Activated CD8-positive, alpha-beta memory T cell treated with anti-CD3 and anti-CD28 coated beads for 36 hours (primary cell): ENCODE measurements at regions not wholly inside any gene's neighbourhood (a gene's known extent, or its start where the extent isn't known, plus 50 kb on each side); places are given as distances from the start of the nearest gene placed in this dataset.

Source experiments
- CTCF ChIA-PET: fragments of 350-600 bp; sonication (Branson Sonifier 250); formaldehyde crosslinking; loops from one replicate; lab custom pipeline; 2021; ENCODE audit warnings: antibody characterized with exemption; lab: Charles Lee
- POLR2A ChIA-PET: fragments of 350-600 bp; sonication (Branson Sonifier 250); formaldehyde crosslinking; loops from one replicate; lab custom pipeline; 2021; ENCODE audit warnings: antibody characterized with exemption; lab: Charles Lee

DNA sequence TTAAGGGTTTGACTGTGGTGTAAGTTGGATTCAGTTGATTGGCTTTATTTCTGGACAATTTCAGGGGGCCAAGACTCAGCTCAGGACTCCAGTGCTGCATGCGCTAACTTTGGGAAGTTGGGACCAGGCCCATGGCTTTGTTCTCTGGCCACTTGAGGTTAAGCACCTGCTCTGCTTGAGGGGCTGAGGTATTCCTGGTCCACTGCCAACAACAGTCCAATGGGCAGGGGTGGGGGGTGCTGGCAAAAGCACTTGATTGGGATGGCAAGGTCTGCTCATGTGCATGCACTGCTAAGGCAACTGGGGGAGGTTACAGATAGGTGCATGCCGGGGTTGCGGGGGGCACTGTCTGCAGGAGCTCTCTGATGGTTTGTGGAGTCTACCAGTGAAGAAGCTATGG lies 52.6 kb upstream of the ASB17 start:
- ChIA-PET CTCF (interaction anchor here (1.4 kb wide), 1 partner anchor 169 kb away, joined by 4 read pairs; no protein-coding TSS in a partner anchor), POLR2A (no interaction called here)

DNA sequence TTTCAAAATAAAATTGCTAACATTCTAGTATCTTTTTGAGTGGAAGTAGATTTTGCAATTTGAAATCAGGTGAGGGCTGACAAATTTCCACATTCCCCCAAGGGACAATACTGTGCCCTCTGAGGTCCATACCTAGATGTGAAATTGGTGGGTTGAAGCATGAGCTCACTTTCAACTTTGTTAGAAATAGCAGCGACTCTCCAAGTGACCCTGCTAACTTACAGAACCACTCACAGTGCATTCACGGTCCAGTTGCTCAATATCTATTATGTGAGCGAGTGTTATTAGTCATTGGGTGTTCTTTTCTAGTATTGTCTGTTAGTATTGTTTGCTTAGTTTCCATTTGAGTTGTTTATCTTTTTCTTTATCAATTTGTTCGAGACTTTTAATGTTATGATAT lies 53.6 kb upstream of the ASB17 start:
- CTCF ChIA-PET: interaction anchor here (0.7 kb wide), 1 partner anchor 486 kb away, joined by 4 read pairs; no protein-coding TSS in a partner anchor
- POLR2A ChIA-PET: no interaction called here

DNA sequence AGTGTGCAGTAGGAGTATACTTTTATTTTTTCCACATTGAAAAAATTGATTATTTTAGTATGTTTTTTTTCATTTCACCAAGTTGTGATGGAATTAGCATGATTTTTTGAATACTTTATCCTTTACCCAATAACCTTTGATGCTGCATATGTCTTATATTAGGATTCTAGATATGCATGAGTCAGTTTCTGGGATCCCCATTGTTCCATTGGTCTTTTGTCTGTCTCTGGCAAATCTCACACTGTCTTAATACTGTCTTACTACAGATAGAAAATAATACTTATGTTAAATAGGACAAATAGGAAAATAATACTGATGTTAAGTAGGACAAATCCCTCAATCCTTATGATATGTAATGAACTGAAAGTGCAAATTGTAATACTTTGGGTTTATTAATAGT lies 54.3 kb upstream of the ASB17 start:
- CTCF ChIA-PET: no interaction called here

DNA sequence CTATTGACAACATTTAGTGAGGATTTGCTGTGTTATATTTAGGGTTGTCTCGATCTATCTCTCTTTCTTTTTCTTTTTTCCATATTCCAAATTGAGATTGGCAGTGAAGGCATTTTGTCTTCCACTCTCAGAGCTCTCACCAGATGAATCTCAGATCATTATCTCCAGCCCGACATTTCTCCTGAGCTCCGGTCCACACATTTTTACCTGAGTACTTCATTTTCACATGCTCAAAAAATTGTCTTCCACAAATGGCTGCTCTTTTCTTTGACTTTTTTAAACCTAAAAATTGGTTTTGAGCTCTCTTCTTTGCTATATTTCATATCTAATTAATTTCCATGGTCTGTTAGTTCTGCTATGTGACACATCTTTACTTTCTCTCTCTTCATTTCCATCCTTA lies 56.9 kb upstream of the ASB17 start:
- ChIA-PET POLR2A (no interaction called here), CTCF (no interaction called here)

More for the DNA sequence above, 54.3 kb upstream of the ASB17 start:
- POLR2A ChIA-PET: no interaction called here

DNA sequence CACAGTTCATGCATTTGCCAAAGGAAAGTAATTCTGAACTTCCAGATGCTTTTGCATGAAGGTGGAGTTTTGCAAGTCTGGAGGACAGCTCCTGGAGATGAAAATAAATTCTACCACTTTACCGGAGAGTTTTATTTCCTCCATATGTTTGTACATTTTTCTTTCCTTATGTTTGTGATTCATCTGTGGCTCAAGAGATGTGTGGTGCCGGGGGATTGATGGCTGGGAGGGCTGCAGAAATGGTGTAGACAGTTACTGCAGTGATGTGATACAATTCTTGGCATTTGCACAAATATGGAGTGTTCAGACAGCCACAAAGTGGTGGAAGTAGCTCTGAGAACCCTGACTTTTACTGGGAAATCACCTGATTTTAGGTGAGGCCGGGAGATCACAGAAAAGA lies 58.5 kb upstream of the ASB17 start:
- ChIA-PET POLR2A (no interaction called here), CTCF (no interaction called here)

DNA sequence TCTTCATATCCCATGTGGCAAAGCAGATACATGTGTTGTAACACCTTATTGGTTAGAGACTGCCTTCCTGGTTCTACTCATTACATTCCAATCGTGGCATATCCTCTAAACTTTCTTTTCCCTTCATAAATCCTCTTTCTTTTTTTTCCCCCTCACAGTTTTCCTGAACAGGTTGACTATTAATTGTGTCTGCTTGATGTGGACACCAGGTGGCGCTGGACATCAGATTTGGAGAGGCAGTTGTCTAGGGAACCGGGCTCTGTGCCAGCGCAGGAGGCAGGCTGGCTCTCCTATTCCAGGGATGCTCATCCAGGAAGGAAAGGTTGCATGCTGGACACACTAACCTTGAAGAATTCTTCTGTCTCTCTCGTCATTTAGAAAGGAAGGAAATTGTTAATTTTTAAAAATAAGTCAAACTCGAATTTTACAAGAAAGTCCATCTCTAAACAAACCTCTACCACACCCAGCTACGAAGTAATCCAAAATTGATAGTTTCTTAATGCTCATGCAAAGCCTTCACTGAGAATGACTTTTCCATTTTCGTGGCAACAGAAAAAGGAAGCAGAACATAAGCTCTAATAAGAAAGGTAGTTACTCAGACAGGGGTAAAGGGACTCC lies 59.4 kb upstream of the ASB17 start:
- ChIA-PET POLR2A (no interaction called here), CTCF (no interaction called here)

DNA sequence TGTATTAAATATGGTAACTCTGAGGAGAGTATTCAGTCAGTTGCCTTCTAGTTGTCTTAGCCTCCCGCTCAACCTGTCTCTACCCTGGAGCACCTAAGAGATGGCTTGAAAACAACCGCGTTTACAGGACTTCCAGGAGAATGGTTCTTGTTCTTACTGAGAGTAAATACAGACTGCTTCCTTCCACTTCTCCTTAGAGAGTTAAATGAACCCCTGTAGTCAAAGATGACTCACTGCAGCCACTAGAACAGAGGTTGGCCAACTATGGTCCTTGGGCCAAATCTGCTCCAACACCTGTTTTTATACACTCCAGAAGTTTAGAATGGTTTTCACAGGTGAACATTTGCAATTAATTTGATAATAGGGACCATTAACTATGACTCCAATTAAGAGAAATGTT lies 60.1 kb upstream of the ASB17 start:
- CTCF ChIA-PET: no interaction called here

DNA sequence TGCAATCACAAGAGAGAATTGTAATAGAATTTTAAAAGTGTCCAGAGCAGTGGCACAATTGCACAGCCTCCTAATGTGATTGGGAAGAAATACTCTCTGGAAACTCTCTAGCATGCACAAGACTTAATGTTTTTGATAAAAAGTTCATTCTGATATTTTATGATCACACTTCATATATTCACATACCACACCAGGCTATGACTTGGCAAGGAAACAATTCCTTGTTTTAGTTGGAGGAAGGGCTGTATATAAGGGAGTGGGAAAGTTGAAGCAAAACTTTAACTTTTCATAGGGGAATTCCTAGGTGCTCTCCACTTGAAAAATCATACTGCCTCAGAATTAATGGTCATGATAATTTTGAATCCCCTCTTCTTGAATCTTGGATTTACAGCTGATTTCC lies 61.5 kb upstream of the ASB17 start:
- POLR2A ChIA-PET: no interaction called here
- CTCF ChIA-PET: no interaction called here

More for the DNA sequence above, 60.1 kb upstream of the ASB17 start:
- POLR2A ChIA-PET: no interaction called here

DNA sequence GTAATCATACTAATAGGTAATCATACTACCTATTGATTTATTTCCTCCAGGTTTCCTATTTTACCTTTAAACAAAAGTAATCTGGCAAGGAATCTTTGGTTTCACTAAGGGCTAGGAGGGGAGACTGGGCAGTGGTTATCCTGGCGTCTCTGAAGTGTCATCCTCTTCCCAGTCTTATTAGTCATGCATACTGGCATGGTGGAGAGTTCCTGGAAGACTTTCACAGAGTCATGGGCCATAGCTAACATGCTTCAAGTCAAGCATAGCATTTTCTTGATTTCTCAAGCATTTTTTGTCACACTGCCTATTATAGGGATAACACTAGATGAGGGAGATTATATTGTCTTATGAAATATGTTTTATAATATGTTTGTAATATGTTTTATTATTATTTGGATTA lies 64.0 kb upstream of the ASB17 start:
- ChIA-PET CTCF (no interaction called here), POLR2A (no interaction called here)

DNA sequence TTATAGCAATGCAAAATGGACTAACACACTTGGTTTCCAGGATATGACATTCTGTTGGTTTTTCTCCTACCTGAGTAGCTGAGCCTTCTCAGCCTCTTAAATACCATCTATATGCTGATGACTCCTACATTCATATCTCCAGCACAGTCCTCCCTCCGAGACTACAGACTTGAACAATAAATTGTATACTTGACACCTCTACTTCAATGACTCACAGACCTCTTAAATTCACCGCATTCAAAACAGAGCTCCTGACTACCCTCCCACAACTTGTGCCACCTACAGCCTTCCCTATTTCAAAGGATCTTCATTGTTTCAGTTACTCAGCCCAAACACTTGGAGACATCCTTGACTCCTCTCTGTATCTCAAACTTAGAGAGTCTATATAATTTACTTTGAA lies 66.8 kb upstream of the ASB17 start:
- CTCF ChIA-PET: no interaction called here
- POLR2A ChIA-PET: no interaction called here

DNA sequence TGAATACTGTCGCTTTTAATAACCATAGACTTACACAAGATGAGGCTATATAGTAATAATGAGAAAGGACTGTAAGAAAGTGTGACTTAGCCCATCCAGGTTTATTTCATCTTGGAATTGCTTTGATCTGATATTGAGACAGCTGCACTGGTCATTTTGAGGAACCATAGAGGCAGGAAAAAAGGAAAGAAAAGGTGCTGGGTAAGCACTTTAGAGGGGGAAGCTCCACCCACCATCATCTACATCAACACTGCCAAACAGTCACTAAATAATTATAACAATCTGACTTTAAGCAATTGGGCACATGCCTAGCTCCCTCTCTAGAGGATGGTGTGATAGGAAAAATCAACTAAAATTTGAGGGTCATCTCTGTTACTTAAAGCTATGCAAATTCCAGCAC lies 70.6 kb upstream of the ST6GALNAC3 start:
- POLR2A ChIA-PET: no interaction called here
- CTCF ChIA-PET: no interaction called here

DNA sequence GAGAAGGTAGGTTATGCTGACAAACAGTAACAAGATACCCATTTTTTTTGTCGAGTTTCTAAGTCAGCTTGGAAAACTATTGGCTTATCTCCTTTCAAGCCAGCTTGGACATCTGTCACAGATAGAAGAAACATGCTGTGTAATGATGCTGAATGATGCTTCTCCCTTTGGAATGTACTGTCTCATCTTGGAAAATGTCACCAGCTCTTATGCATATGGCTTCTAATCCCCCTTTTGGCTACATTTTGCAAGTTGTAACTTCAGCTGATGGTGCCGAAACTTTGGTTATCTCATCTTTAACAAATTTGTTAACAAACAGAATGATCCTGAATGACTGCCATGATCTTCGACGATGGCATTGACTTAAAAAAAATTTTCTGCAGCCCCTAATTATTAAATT lies 68.8 kb upstream of the ST6GALNAC3 start:
- CTCF ChIA-PET: no interaction called here

DNA sequence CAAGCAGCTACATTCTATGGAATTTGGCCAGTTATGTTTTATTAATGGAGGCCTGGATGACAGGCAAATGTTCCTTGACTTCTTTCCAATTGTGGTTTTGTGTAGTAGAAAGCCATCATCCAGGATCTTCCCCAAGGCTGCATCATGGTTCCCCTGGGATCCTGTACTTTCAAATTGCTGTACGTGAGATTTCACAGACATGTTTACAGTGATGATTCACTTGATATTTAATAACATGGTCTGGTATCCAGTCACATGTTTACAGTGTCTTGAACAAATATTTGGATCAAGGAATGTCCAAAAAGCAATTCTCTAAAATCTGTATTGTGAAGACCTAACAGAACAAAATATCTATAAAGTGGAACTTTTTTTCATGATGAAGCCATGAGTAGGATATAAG lies 68.3 kb upstream of the ST6GALNAC3 start:
- ChIA-PET POLR2A (no interaction called here), CTCF (no interaction called here)

More for the DNA sequence above, 68.8 kb upstream of the ST6GALNAC3 start:
- POLR2A ChIA-PET: no interaction called here

DNA sequence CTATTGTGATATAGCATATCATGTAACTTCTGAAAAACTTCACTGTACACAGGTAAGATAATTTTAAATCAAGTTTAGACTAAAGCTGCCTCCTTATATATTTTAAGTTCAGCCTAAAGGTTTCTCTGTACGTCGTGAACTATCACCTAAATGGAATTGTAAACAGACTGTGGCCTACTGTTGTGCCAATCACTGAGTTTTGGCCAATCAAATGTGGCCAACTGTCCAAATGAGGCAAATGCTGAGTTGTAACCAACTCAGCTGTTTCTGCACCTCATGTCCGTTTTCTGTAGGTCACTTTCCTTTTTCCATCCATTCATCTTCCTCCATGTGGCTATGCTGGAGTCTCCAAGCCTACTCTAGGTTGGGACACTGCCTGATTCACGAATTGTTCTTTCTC lies 63.7 kb upstream of the ST6GALNAC3 start:
- ChIA-PET POLR2A (no interaction called here), CTCF (no interaction called here)

DNA sequence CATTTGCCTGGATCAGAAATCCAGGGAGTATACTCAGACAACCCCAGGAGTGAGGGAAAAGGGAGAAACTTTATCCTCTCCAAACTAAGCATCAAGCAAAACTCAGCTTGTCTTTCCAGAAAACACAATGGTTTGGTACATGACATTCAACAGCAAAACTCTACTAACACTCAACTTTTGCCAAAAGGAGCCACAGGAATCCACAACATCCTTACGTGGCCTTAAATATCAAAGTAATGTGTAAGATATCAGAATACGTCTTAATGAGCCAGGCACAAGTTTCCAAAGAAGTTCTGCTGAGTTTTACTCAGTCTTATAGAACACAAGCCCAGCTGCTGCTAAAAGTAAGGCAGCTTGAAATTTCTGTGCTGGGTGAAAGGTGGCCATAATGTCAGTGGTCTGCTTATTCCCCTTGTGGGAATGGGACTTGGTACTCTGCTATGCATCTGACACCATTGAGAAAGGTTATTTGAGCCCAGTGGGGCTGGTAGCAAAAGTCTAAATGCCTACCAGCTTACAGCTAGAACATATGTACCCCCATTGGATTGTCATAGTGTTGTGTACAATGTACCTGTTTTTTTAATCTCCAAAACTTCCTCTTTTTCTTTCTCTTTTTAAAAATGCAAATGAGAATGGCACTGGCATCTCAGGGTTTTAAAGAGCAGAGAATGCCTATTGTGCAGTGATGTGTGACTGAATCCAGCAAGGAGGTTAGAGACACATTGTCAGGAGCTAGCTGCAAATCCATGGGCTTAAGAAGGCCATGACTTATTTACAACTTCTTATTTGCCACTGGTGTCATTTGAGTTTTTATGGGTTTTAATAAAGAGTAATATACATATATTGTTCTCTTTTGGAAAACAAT lies 62.0 kb upstream of the ST6GALNAC3 start:
- ChIA-PET CTCF (no interaction called here), POLR2A (no interaction called here)

DNA sequence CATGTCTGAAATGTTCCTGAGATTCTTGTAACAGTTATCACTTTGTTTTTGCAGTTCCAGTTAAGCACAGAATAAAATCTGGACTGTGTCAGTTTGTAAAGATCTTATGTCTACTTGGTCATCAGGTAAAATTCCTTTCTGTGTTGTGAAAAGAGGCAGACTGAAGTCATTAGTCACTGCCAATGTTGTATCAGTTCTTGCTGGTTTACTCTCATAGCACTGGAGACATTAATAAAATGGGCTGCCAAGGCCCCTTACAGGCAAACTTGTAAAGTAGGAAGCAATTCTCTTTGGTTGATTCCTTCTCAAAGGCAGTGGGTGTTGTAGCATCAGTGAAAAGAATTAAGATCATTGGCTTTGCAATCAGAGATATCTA lies 61.4 kb upstream of the ST6GALNAC3 start:
- CTCF ChIA-PET: no interaction called here
- POLR2A ChIA-PET: no interaction called here

DNA sequence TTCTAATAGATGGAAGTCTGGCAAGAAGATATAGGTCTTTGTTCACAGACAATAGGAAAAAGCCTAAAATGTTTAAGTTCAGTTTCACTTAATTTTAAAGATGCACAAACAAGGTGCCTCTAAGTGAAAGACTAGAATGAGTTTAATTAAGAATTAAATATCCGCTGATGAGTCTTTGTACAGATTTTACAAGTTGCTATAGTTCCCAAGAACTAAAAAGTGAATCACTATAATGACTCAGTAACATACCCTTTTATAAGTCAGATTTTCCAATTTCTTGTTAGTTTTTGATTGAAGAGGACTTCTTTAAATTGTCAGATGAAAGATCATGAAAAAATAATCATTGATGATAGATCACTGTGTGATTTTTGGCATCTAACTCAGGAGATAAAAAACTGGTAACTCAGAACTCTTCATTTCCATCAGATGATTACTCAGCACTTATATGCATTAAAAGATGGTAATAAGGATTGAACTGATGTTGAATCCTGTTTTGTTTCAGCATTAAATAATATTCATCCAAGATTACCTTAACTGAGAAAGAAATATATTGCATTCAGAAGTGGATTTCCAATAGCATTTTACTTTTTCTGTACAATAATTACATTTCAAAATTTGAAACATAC lies 59.0 kb upstream of the ST6GALNAC3 start:
- ChIA-PET CTCF (no interaction called here), POLR2A (no interaction called here)

DNA sequence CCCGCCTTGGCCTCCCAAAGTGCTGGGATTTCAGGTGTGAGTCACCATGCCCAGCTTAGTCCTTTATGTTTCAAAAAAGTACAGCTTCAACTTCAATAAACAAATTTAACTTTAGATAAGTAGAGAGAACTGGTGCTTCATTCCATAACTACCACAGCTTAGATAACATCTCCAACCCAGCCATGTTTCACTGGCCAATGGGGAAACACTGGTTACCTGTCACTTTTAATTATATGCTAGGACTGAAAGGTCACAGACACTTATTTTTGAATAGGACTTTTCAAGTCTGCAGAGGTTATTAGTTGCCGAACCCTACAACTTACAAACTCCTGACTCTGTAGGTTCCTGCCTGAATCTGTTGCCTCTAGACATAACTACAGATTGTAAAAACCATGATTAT lies 56.5 kb upstream of the ST6GALNAC3 start:
- POLR2A ChIA-PET: no interaction called here

DNA sequence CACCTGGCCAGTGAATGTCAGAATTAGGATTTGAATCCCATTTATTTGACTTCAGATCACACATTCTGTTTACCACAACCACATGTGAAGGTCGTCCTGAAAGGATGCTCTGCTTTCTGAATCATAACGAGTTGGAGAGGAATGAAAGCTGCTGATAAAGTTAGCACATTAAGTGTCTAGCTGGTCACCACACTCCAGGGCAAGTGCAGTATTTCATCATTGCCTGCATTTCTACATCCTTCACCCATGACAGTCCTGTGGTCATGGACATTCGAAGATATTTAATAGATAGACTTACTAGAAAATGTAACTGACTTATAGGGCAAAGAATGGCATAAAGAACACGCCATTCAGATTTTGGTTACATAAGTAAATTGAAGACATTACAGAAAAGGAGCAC lies 52.7 kb upstream of the ST6GALNAC3 start:
- CTCF ChIA-PET: no interaction called here
- POLR2A ChIA-PET: no interaction called here

More for the DNA sequence above, 56.5 kb upstream of the ST6GALNAC3 start:
- CTCF ChIA-PET: no interaction called here

DNA sequence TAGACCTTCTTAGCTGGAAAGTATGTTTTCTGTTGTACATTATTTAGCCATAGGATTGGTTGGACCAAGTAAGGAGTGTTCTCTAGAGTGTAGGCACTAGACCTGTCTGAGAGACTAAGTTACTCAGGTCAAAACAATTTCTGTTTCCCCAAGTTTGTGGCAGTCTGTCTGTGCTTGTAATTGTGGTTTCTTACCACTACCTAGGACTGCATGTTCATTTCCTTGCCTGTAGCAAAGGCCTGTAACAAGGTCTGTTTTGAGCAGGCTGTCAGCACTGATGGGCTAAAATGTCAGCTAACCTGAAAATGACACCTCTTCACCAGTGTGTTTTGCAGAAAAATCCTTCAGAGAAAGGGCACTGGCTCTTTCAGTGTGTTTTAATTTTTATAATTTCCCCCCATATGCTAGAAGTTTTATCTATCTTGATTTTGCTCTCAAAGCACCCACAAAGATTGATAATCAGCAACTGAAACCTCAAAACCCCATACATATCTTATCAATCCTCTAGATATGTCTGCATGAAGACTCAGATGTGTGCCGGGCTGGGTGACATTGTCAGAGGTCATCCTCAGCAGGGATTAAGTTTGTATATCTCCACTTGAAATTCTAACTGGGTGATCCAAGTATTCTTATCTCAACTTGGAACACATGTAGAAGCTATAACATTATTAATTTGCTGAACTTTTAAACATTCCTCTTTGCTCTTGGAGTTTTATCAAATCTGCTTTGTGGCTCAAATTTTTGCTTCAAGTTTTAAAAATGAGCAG lies 50.7 kb upstream of the ST6GALNAC3 start:
- POLR2A ChIA-PET: no interaction called here
- CTCF ChIA-PET: no interaction called here
